ENCODE measurements at regions not wholly inside any gene's neighbourhood (a gene's known extent, or its start where the extent isn't known, plus 50 kb on each side); places are given as distances from the start of the nearest gene placed in this dataset.
A peak's percentile ranks its signal among the peaks of the same experiment; 100 is the strongest.

GRCh38 chr14:71339650-71340415, 432.6 kb downstream of the PCNX1 start (continued):
- TF ChIP-seq PCBP2 (IDR thresholded peaks at IDR 0.05; ENCODE audit: low read depth, low read length, poor library complexity, severe bottlenecking): no peak
- TF ChIP-seq NCOA4 (IDR thresholded peaks at IDR 0.05; ENCODE audit: partially characterized antibody): no peak
- TF ChIP-seq ZBTB11 (CRISPR knock-in tag; IDR thresholded peaks at IDR 0.05): no peak
- no peak for TF ChIP-seq ZNF408 (CRISPR knock-in tag; IDR thresholded peaks at IDR 0.05; ENCODE audit: low read depth)
- TF ChIP-seq NELFE (IDR thresholded peaks at IDR 0.05; ENCODE audit: insufficient read depth, insufficient read length): no peak
- TF ChIP-seq TOE1 (IDR thresholded peaks at IDR 0.05; ENCODE audit: borderline replicate concordance): no peak
- no peak for TF ChIP-seq TOE1 (CRISPR knock-in tag; IDR thresholded peaks at IDR 0.05; ENCODE audit: borderline replicate concordance, low read depth)
- no peak for TF ChIP-seq SAP30 (IDR thresholded peaks at IDR 0.05; ENCODE audit: borderline replicate concordance, insufficient read depth, low read depth, low read length, poor library complexity, severe bottlenecking)
- no peak for TF ChIP-seq SUPT5H (IDR thresholded peaks at IDR 0.05)
- no peak for TF ChIP-seq CREB3L1 (IDR thresholded peaks at IDR 0.05; ENCODE audit: borderline replicate concordance, low read depth)
- no peak for TF ChIP-seq PBX2 (CRISPR knock-in tag; IDR thresholded peaks at IDR 0.05; ENCODE audit: low read depth)
- TF ChIP-seq PBX2 (tag; conservative IDR thresholded peaks at IDR 0.05; ENCODE audit: low read depth): peak; percentile 62
- TF ChIP-seq MCM2 (IDR thresholded peaks at IDR 0.05; ENCODE audit: low read depth): no peak
- TF ChIP-seq ZNF507 (tag; conservative IDR thresholded peaks at IDR 0.05): no peak

Measured in K562 (cell line).